ENCODE measurements at regions not wholly inside any gene's neighbourhood (a gene's known extent, or its start where the extent isn't known, plus 50 kb on each side); places are given as distances from the start of the nearest gene placed in this dataset.

DNA sequence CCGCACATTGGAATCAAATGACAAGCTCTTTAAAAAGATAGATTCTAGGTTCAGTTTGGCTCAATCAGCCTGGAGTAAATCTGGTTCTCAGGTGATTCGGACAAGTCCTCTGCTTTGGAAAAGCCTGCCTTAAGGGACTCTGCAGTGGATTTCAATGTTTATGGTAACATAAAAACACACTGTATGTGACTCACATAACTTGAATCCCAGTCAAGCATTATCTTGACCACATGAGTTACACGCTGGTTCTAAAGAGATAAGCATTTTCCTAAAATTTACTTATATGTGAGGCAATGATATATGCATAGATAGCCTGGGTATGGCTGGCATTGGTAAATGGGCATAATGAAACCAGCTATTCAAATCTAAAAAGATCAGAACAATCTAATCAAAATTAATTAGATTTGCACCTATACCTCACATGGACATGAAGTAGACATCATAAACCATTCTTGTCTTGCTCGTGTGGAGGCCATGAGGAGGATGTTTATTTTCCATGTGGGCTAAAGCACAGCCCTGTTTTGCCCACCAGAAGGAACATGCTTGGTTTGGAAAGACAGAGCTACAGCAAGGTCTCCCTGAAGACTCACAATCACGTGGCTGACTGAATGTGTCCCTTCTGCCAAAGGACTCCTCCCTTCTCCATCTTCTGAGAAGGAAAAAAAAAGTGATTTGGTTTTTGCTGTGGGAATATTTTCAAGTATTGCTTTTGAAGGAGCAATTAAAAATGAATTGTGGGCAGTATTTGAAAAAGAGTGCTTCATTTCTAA, 351.7 kb downstream of the DIRAS2 start:
- no peak for DNase-seq

GRCh38 chr9:90296539-90296938, 346.1 kb downstream of the DIRAS2 start:
- DNase-seq: peak; percentile 16

DNA sequence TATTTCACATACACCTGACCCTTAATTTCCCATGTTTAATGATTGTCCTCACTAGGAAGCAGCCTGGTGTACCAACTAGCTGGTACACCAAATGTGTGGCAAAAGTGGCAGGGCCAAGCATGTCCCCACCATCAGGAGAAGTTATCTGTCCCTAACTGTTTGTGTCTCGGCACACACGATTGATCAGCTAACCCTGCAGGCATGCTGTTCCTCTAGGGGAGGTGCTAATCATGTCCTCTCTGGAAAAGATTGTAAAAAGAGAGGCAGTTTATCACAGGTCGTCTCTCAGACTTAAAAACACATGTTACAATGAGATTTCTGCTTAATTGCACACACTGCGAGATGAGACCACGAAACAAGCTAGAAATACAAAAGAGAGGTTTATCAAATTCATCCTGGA, 342.7 kb downstream of the DIRAS2 start:
- DNase-seq: no peak

DNA sequence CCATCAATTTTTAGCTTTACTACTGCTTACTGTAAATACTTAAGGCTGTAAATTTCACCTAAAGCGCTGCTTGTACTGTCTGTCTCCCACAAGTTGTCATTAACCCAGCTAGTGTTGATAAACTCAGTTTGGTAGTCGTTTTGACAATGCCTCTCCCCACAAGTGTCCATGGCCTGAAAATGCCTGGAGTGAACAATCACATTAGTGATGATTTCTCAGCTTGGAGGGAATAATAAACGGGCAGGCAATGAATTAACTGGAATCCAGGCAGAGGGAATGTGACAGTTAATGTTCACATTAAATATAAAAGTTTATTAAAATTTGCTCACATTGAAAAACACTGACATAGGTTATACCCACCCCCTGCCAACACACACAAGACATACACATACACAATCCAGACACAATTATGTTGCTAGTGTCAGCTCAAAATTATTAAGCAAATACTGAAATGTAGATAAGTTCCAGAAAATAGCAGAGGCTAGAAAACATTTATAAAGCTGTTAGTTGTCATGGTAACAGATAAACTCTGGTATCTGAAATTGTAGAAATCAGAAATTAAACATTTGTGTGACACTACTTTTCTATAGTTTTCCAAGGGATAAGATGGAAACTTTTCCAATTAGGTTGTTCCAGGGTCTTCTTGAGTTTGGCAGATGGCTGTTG, 341.9 kb downstream of the DIRAS2 start:
- DNase-seq: no peak

- DNase-seq: no peak
These were observed 341.4 kb downstream of the DIRAS2 start for GRCh38 chr9:90301277-90301653.

DNA sequence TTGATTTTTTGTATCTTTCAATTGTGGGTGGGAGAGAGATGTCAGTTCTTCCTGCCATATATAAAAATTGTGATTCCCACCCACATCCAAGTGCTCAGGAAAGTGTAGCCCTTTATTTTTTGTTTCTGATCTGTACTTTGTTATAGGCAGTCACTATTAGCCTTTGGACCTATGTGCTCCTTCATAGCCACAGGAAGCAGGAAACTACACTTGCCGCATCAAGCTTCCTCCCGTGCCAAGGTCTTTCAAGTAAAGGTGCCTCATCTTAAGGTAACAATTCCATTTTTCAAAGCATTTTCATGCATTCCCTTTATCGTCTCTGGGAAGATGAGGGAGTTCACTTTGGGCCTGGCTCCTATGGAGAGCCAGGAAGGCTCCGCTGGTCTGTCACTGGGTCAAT, 339.0 kb downstream of the DIRAS2 start:
- no peak for DNase-seq

- no peak for DNase-seq
These were observed 336.5 kb downstream of the DIRAS2 start for GRCh38 chr9:90306158-90306557.

DNA sequence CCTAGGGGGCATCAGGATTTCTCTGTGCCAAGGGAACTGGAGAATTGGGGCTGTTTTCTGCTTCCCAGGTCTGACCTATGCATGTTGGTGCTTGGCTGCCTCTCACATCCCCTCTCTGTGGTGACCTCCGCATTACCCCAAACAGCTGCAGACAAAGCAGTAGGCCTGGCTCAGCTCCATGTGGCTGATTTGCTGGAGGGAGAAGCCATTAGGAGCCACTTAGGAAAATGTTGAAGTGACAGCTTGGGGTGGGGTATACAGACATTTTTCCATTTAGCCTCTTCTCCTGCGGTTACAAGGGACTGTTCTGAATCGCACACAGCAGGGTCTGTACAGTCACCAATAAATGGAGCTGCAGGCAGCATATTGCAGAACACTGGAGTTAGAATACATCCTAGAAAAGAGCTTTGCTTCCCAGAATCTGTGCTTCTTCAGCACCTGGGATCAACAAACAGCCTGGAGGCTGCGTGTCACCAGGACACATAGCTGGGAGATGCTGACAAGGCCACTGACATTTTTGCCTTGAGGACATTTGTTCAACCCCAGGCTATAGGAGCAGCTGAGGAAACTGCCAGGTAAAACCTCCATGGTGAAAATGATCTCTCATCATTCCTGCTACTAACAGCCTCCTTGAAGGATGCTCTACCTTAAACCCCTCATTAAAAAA, 335.3 kb downstream of the DIRAS2 start:
- DNase-seq: peak; percentile 47

GRCh38 chr9:90307891-90308290, 334.7 kb downstream of the DIRAS2 start:
- no peak for DNase-seq

DNA sequence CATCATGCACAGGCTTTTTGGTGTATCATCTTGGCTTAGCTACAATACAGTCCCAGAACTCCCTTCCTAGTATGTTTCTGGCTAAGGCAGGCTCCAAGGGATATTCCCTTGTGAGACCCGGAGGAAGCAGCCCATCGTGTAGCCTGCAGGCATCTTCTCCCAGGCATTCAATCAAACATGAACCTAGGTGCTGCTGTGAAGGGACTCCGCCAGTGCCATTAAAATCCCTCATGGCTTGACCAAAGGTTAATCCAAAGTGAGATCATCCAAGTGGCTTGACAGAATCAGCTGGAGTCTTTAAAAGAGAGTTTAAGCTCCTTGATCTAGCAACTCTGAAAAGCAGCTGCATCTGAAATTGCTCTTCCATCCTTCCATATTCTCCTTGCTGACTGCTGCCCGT, 333.9 kb downstream of the DIRAS2 start:
- DNase-seq: no peak

GRCh38 chr9:90309809-90310520, 332.7 kb downstream of the DIRAS2 start:
- peak; percentile 9 for DNase-seq

DNA sequence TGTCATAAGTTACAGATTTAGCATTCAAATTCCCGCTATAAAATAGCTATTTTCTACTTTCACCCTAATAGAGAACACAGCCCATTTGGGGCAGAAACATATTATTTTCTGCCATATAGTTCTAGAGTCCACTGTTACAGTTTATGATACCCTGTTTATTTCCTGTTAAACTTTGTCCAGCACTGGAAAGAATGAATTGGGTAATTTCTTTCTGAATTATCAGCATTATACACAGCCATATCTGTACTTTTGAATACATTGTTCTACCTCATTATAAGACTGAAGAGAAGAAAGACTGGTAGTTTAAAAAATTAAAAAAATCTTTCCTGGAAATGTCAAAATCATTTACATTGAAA, 332.1 kb downstream of the DIRAS2 start:
- no peak for DNase-seq

GRCh38 chr9:90311811-90312210, 330.8 kb downstream of the DIRAS2 start:
- no peak for DNase-seq

GRCh38 chr9:90322296-90322695, 320.3 kb downstream of the DIRAS2 start:
- no peak for DNase-seq

- no peak for DNase-seq
These were observed 316.5 kb downstream of the DIRAS2 start for GRCh38 chr9:90325913-90326653.

DNA sequence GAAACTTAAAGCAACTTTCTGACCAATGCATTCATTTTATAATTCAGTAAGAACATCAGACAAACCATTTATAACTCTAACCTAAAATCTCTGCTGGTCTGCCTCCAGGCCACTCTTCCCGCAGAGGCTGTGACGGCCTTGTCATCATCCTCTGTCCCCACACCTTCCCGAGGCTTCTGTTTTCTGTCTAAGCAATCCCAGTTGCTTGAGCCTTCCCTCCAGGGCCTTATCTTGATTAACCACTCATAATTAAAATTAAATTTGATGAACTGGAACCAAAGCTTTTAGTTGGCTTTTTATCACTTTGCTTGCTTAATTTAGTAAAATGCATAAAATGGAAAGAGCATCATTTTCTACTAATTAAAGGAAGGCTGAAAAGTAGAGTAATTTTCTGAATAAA, 312.4 kb downstream of the DIRAS2 start:
- DNase-seq: no peak

- DNase-seq: no peak
These were observed 310.6 kb downstream of the DIRAS2 start for GRCh38 chr9:90331826-90332575.

DNA sequence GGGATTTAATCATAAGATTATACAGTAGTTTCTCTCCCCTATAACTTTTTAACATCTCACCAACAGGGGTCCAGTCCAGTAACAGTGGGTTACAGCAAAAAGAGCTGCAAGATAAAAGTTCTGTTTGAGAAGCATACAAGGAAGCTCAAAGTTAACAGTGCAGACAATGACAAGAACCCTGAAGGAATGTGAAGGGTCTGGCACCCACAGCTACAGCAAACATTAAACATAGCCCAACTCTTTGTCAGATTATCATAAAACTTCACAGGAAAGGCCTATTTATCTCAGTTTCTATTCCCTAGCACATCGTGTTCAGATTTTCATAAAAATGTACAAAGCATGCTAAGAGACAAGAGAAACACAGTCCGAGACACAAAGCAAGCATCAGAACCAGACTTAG, 309.4 kb downstream of the DIRAS2 start:
- no peak for DNase-seq

- DNase-seq: no peak
These were observed 302.2 kb downstream of the DIRAS2 start for GRCh38 chr9:90340421-90340820.

- no peak for DNase-seq
These were observed 300.0 kb downstream of the DIRAS2 start for GRCh38 chr9:90342607-90343006.

DNA sequence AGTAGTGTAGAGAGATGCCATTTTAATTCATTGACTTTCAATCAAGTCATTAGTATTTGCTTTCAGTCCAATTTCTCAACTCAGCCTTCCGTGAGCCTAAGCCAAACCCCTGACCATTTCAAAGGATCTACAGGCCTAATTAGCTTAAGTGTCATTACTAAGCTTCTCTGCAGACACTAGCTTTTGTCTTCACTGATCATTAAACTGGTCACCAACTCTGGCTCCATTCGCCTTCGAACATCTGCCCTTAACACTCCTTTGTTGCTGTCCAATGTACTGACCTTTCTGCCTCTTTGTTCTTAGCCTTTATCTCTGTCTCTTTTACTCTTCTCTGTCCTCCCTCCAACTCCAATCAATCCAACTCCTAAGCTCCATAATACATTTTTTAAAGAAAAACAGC, 299.3 kb downstream of the DIRAS2 start:
- no peak for DNase-seq

DNA sequence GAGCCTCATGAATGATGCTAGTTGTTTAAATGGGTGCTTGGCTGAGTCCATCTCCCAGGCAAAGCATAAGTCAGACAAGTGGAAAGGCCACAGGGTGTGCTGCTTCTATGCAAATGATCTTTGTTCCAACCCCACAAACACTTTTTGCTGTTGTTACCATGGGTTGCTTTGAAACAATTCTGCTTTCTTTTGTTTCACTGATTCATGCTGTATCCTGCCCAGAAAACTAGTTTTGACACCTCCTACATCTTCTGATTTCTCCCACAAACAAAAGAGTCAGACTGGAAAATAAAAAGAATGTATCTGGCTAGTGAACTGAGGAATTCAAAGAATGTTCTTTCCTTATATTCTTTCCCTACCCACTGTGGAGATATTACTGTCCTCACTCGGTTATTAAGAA, 298.6 kb downstream of the DIRAS2 start:
- no peak for DNase-seq
